ENCODE measurements at regions not wholly inside any gene's neighbourhood (a gene's known extent, or its start where the extent isn't known, plus 50 kb on each side); places are given as distances from the start of the nearest gene placed in this dataset.

- TF ChIP-seq, protein P1, sequence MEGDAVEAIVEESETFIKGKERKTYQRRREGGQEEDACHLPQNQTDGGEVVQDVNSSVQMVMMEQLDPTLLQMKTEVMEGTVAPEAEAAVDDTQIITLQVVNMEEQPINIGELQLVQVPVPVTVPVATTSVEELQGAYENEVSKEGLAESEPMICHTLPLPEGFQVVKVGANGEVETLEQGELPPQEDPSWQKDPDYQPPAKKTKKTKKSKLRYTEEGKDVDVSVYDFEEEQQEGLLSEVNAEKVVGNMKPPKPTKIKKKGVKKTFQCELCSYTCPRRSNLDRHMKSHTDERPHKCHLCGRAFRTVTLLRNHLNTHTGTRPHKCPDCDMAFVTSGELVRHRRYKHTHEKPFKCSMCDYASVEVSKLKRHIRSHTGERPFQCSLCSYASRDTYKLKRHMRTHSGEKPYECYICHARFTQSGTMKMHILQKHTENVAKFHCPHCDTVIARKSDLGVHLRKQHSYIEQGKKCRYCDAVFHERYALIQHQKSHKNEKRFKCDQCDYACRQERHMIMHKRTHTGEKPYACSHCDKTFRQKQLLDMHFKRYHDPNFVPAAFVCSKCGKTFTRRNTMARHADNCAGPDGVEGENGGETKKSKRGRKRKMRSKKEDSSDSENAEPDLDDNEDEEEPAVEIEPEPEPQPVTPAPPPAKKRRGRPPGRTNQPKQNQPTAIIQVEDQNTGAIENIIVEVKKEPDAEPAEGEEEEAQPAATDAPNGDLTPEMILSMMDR (IDR thresholded peaks at IDR 0.05) = no peak
- TF ChIP-seq POLR2A (IDR thresholded peaks at IDR 0.05) (no peak), EP300 (IDR thresholded peaks at IDR 0.05) (no peak), POLR2AphosphoS5 (IDR thresholded peaks at IDR 0.05) (no peak)
These were observed 137.8 kb upstream of the GAS1 start for GRCh38 chr9:87085073-87085472.

Measured in suprapubic skin (tissue), 4 donors.